ENCODE measurements at regions not wholly inside any gene's neighbourhood (a gene's known extent, or its start where the extent isn't known, plus 50 kb on each side); places are given as distances from the start of the nearest gene placed in this dataset.
"Not testable (repeated sequence)": the region's sequence is repeated elsewhere in the genome, so short reads cannot be mapped to it uniquely, and the experiment has no call there.

GRCh38 chr14:31911160-31911559 lies 165.9 kb upstream of the ARHGAP5 start:
- no peak for DNase-seq (ENCODE audit: low read depth in 4 of 4, low spot score in 3 of 4)

- no peak for DNase-seq (ENCODE audit: low read depth in 4 of 4, low spot score in 3 of 4)
Observed at GRCh38 chr14:31913370-31913769, 163.7 kb upstream of the ARHGAP5 start.

- not testable (repeated sequence) for DNase-seq (ENCODE audit: low read depth in 4 of 4, low spot score in 3 of 4)
Observed at GRCh38 chr14:31918289-31918688, 158.8 kb upstream of the ARHGAP5 start.

GRCh38 chr14:31920001-31920400 lies 157.1 kb upstream of the ARHGAP5 start:
- DNase-seq (ENCODE audit: low read depth in 4 of 4, low spot score in 3 of 4), result no peak

GRCh38 chr14:31920989-31921650 lies 156.0 kb upstream of the ARHGAP5 start:
- no peak for DNase-seq (ENCODE audit: low read depth in 4 of 4, low spot score in 3 of 4)

GRCh38 chr14:31921721-31922120 lies 155.4 kb upstream of the ARHGAP5 start:
- DNase-seq (ENCODE audit: low read depth in 4 of 4, low spot score in 3 of 4), result no peak

GRCh38 chr14:31926123-31926522 lies 151.0 kb upstream of the ARHGAP5 start:
- DNase-seq (ENCODE audit: low read depth in 4 of 4, low spot score in 3 of 4), result no peak

GRCh38 chr14:31926652-31927347 lies 150.3 kb upstream of the ARHGAP5 start:
- DNase-seq (ENCODE audit: low read depth in 4 of 4, low spot score in 3 of 4), result peak in 1 of 4 donors; percentile 13

GRCh38 chr14:31927348-31927832 lies 149.7 kb upstream of the ARHGAP5 start:
- peak in 2 of 4 donors; percentile 43 to 50 for DNase-seq (ENCODE audit: low read depth in 4 of 4, low spot score in 3 of 4)

GRCh38 chr14:31930070-31930469 lies 147.0 kb upstream of the ARHGAP5 start:
- no peak for DNase-seq (ENCODE audit: low read depth in 4 of 4, low spot score in 3 of 4)

GRCh38 chr14:31930493-31931240 lies 146.4 kb upstream of the ARHGAP5 start:
- no peak for DNase-seq (ENCODE audit: low read depth in 4 of 4, low spot score in 3 of 4)

- no peak for DNase-seq (ENCODE audit: low read depth in 4 of 4, low spot score in 3 of 4)
Observed at GRCh38 chr14:31932675-31933074, 144.4 kb upstream of the ARHGAP5 start.

- DNase-seq (ENCODE audit: low read depth in 4 of 4, low spot score in 3 of 4), result no peak
Observed at GRCh38 chr14:31933716-31934115, 143.4 kb upstream of the ARHGAP5 start.

GRCh38 chr14:31934767-31935266 lies 142.3 kb upstream of the ARHGAP5 start:
- peak in 2 of 4 donors; percentile 32 to 51 for DNase-seq (ENCODE audit: low read depth in 4 of 4, low spot score in 3 of 4)

- no peak for DNase-seq (ENCODE audit: low read depth in 4 of 4, low spot score in 3 of 4)
Observed at GRCh38 chr14:31935391-31935790, 141.7 kb upstream of the ARHGAP5 start.

- no peak for DNase-seq (ENCODE audit: low read depth in 4 of 4, low spot score in 3 of 4)
Observed at GRCh38 chr14:31936115-31936514, 141.0 kb upstream of the ARHGAP5 start.

GRCh38 chr14:31937730-31938346 lies 139.3 kb upstream of the ARHGAP5 start:
- no peak for DNase-seq (ENCODE audit: low read depth in 4 of 4, low spot score in 3 of 4)

- no peak for DNase-seq (ENCODE audit: low read depth in 4 of 4, low spot score in 3 of 4)
Observed at GRCh38 chr14:31939934-31940333, 137.2 kb upstream of the ARHGAP5 start.

- DNase-seq (ENCODE audit: low read depth in 4 of 4, low spot score in 3 of 4), result no peak
Observed at GRCh38 chr14:31941487-31941886, 135.6 kb upstream of the ARHGAP5 start.

- DNase-seq (ENCODE audit: low read depth in 4 of 4, low spot score in 3 of 4), result no peak
Observed at GRCh38 chr14:31942166-31942841, 134.8 kb upstream of the ARHGAP5 start.

Data from right renal pelvis (tissue), 4 donors.